GM19328 (cell line): ENCODE measurements at regions not wholly inside any gene's neighbourhood (a gene's known extent, or its start where the extent isn't known, plus 50 kb on each side); places are given as distances from the start of the nearest gene placed in this dataset.

Source experiments
- ATAC-seq: cut with Tn5 transposase; IDR thresholded peaks from one replicate; pipeline ENCODE4 v1.9.1; 2021; ENCODE audit warnings: mild to moderate bottlenecking, moderate library complexity; ENCODE audit not compliant: unreplicated experiment

- no peak for ATAC-seq
These were observed 65.3 kb upstream of the IGF1R start for GRCh38 chr15:98582900-98583554.

GRCh38 chr15:98583771-98584430 lies 64.4 kb upstream of the IGF1R start:
- ATAC-seq, result no peak

- no peak for ATAC-seq
These were observed 62.3 kb upstream of the IGF1R start for GRCh38 chr15:98586066-98586465.

DNA sequence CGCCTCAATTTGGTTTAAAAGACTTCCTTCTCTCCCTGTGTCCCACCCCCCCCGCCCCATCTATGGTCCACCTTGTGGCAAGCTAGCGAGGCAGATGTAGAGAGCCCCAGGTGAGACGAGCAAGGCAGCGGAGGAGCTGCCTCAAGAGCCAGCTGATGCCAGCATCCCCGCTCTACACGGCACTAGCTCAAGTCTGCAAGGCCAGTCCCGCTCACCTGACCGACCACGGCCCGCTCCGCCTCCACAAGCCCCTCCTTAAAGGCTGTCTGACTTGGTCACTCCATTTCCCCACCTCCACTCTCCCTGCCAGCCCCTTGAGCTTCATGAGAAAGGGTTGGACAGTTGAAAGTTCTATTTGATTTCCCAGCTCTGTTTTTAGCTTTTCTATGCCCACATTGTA lies 56.2 kb upstream of the IGF1R start:
- no peak for ATAC-seq

- ATAC-seq, result no peak
These were observed 52.2 kb upstream of the IGF1R start for GRCh38 chr15:98596131-98596530.

GRCh38 chr15:98596885-98597392 lies 51.4 kb upstream of the IGF1R start:
- ATAC-seq, result no peak

GRCh38 chr15:98597666-98598065 lies 50.7 kb upstream of the IGF1R start:
- no peak for ATAC-seq
